ENCODE measurements at regions not wholly inside any gene's neighbourhood (a gene's known extent, or its start where the extent isn't known, plus 50 kb on each side); places are given as distances from the start of the nearest gene placed in this dataset.

GRCh38 chrX:63934791-63935190 lies 149.8 kb upstream of the ARHGEF9 start:
- ATAC-seq (peak; percentile 69), DNase-seq (ENCODE audit: low spot score) (peak; percentile 12)
- H3K27ac Mint-ChIP-seq: peak overlapping the region; percentile 76
- POLR2A ChIA-PET: no interaction called here
- H3K4me3 Mint-ChIP-seq: no peak overlapping the region
- CTCF ChIA-PET: interaction anchor here (1.4 to 1.7 kb wide), 3 partner anchors 16 to 636 kb away, joined by 3 to 4 read pairs (median 3); no protein-coding TSS in a partner anchor
- H3K4me1 Mint-ChIP-seq: peaks cover 27% of the 10 kb centered on the region
- 0 out of 2 replicates have a peak, but pooled peaks cover 3% of the 10 kb centered on the region for H3K9me3 Mint-ChIP-seq
- no peaks in the 10 kb centered on the region; the same call in none of the 2 replicates for H3K27me3 Mint-ChIP-seq (ENCODE audit: low read depth)
- TF ChIP-seq ERG (CRISPR knock-in tag; IDR thresholded peaks at IDR 0.05) (no peak), STAT6 (CRISPR knock-in tag; conservative IDR thresholded peaks at IDR 0.05; ENCODE audit: low read depth) (no peak), JAZF1 (CRISPR knock-in tag; IDR thresholded peaks at IDR 0.05) (no peak), E2F5 (CRISPR knock-in tag; IDR thresholded peaks at IDR 0.05) (no peak), PREB (CRISPR knock-in tag; IDR thresholded peaks at IDR 0.05; ENCODE audit: borderline replicate concordance) (no peak), USF1 (CRISPR knock-in tag; IDR thresholded peaks at IDR 0.05) (no peak), USF2 (CRISPR knock-in tag; IDR thresholded peaks at IDR 0.05) (no peak), ZBTB21 (CRISPR knock-in tag; IDR thresholded peaks at IDR 0.05; ENCODE audit: borderline replicate concordance) (no peak), ARID4B (CRISPR knock-in tag; IDR thresholded peaks at IDR 0.05; ENCODE audit: borderline replicate concordance) (no peak), SP1 (CRISPR knock-in tag; conservative IDR thresholded peaks at IDR 0.05) (no peak), NR3C1 (CRISPR knock-in tag; conservative IDR thresholded peaks at IDR 0.05; ENCODE audit: low read depth) (no peak), ZNF138 (CRISPR knock-in tag; conservative IDR thresholded peaks at IDR 0.05) (no peak), ZMAT4 (CRISPR knock-in tag; IDR thresholded peaks at IDR 0.05) (no peak), GRHL2 (CRISPR knock-in tag; IDR thresholded peaks at IDR 0.05; ENCODE audit: insufficient replicate concordance, severe bottlenecking) (no peak), MXD4 (CRISPR knock-in tag; IDR thresholded peaks at IDR 0.05; ENCODE audit: borderline replicate concordance) (no peak), HMGXB4 (CRISPR knock-in tag; IDR thresholded peaks at IDR 0.05) (no peak)
- TF ChIP-seq, protein P1, sequence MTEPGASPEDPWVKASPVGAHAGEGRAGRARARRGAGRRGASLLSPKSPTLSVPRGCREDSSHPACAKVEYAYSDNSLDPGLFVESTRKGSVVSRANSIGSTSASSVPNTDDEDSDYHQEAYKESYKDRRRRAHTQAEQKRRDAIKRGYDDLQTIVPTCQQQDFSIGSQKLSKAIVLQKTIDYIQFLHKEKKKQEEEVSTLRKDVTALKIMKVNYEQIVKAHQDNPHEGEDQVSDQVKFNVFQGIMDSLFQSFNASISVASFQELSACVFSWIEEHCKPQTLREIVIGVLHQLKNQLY (CRISPR knock-in tag; IDR thresholded peaks at IDR 0.05): no peak
- H3K36me3 Mint-ChIP-seq: no peaks in the 10 kb centered on the region

Measured in WTC11 (cell line).